ENCODE measurements at regions not wholly inside any gene's neighbourhood (a gene's known extent, or its start where the extent isn't known, plus 50 kb on each side); places are given as distances from the start of the nearest gene placed in this dataset.

DNA sequence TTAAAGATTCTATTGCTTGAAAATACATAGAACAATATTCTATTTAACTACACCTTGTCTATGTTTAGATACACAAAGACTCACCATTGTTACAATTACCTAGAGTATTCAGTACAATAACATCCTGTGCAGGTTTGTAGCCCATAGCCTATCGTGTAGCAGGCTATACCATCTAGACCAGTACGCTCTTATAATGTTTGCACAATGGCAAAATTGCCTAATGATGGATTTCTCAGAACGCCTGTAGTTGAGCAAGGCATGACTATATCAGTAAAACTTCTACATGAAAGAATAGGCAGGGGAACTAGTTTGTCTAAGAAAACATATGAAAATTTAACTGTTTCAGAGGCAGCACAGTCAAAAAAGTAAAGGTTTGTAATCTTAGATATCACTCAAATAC lies 375.9 kb downstream of the DAD1 start:
- Histone ChIP-seq H3K14ac (ENCODE audit: insufficient read length) (no peak overlapping the region), H3K23ac (ENCODE audit: insufficient read length) (no peak overlapping the region), H3K27me3 (replicated peaks in 1 of 4; ENCODE audit: control insufficient read depth in 3 of 4, extremely low read depth in 1 of 4, insufficient read depth in 3 of 4, low read length in 3 of 4) (no peaks in the 10 kb centered on the region), H3K4ac (replicated peaks; ENCODE audit: insufficient read length, low read depth, low read length) (no peak overlapping the region), H3K79me2 (ENCODE audit: control insufficient read depth in 1 of 2, insufficient read depth in 2 of 2, low read length in 2 of 2) (no peaks in the 10 kb centered on the region), H2AFZ (ENCODE audit: low read length) (no peak overlapping the region), H3K4me2 (ENCODE audit: insufficient read depth in 1 of 2, low read depth in 2 of 2, low read length in 2 of 2) (no peak overlapping the region), H4K91ac (replicated peaks; ENCODE audit: insufficient read length, low read length) (no peak overlapping the region), H3K56ac (replicated peaks; ENCODE audit: insufficient read length, low read depth, low read length) (no peak overlapping the region), H2BK12ac (ENCODE audit: low read depth, low read length) (no peak overlapping the region), H2BK15ac (ENCODE audit: low read length) (no peak overlapping the region), H3K23me2 (ENCODE audit: low read depth, low read length) (no peaks in the 10 kb centered on the region), H4K8ac (ENCODE audit: extremely low read depth, insufficient read depth, low read length) (no peak overlapping the region), H3K4me1 (replicated peaks in 1 of 4; ENCODE audit: control insufficient read depth in 3 of 4, insufficient read depth in 4 of 4, low read length in 3 of 4) (no peaks in the 10 kb centered on the region), H4K5ac (ENCODE audit: insufficient read length, low read depth, low read length) (no peak overlapping the region), H3K27ac (ENCODE audit: low read depth, low read length) (no peak overlapping the region), H3K79me1 (ENCODE audit: low read depth, low read length) (no peaks in the 10 kb centered on the region), H3K9me3 (ENCODE audit: insufficient read depth in 2 of 2, low read depth in 1 of 2, low read length in 1 of 2) (no peaks in the 10 kb centered on the region; a peak in 1 of 4 replicates), H3K4me3 (ENCODE audit: extremely low read depth in 1 of 4, insufficient read depth in 2 of 4, low read depth in 3 of 4, low read length in 4 of 4) (no peak overlapping the region), H2BK120ac (replicated peaks; ENCODE audit: low read depth, low read length) (no peak overlapping the region), H3K36me3 (ENCODE audit: control insufficient read depth in 2 of 4, insufficient read depth in 4 of 4, low read length in 3 of 4) (no peaks in the 10 kb centered on the region), H2BK5ac (ENCODE audit: low read depth, low read length) (no peak overlapping the region), H2AK5ac (ENCODE audit: low read depth, low read length) (no peak overlapping the region), H4K20me1 (replicated peaks in 1 of 2; ENCODE audit: control insufficient read depth in 1 of 2, insufficient read depth in 2 of 2, low read length in 2 of 2) (no peaks in the 10 kb centered on the region), H3K18ac (ENCODE audit: extremely low read depth, low read length) (no peak overlapping the region), H3K9ac (replicated peaks in 1 of 4; ENCODE audit: extremely low read depth in 1 of 4, low read depth in 3 of 4, low read length in 3 of 4) (no peak overlapping the region), H2BK20ac (ENCODE audit: low read length) (no peak overlapping the region)
- 87% methylated on average over 3 of the region's 3 CpGs; no CpG with 5 or more reads in 1 of the 2 experiments for WGBS, 2 experiments (ENCODE audit: extremely low coverage in 1 of 2, insufficient coverage in 1 of 2, insufficient read length in 1 of 2, insufficient replicate concordance in 2 of 2, low coverage in 1 of 2, low lambda C conversion rate in 2 of 2, missing lambda C conversion rate in 1 of 2)
- POLR2A ChIA-PET (ENCODE audit: partially characterized antibody), result no interaction called here
- CTCF ChIA-PET (ENCODE audit: partially characterized antibody), result interaction anchor here (1.2 kb wide), 1 partner anchor 12 kb away, joined by 5 read pairs; no protein-coding TSS in a partner anchor
- FAIRE-seq (no peak), DNase-seq (ENCODE audit: low read depth in 1 of 2, low spot score in 2 of 2) (no peak)
- TF ChIP-seq SRF (IDR thresholded peaks at IDR 0.05; ENCODE audit: low read depth, low read length), result no peak
- no peak for TF ChIP-seq EGR1 (IDR thresholded peaks at IDR 0.05; ENCODE audit: borderline replicate concordance, low read depth, low read length)
- no peak for TF ChIP-seq TBP (IDR thresholded peaks at IDR 0.05; ENCODE audit: low read depth, low read length)
- TF ChIP-seq POLR2A (IDR thresholded peaks at IDR 0.05; ENCODE audit: control extremely low read depth in 1 of 2, low read depth in 2 of 2, low read length in 2 of 2), result no peak
- TF ChIP-seq TEAD4 (IDR thresholded peaks at IDR 0.05; ENCODE audit: low read depth, low read length), result no peak
- no peak for TF ChIP-seq POLR2AphosphoS5 (IDR thresholded peaks at IDR 0.05; ENCODE audit: low read depth, low read length)
- no peak for TF ChIP-seq YY1 (IDR thresholded peaks at IDR 0.05; ENCODE audit: low read depth, low read length)
- TF ChIP-seq SAP30 (IDR thresholded peaks at IDR 0.05; ENCODE audit: insufficient read depth, insufficient replicate concordance, low read length), result no peak
- TF ChIP-seq CBX8 (IDR thresholded peaks at IDR 0.05; ENCODE audit: borderline replicate concordance, low read depth, low read length), result no peak
- TF ChIP-seq, protein P1, sequence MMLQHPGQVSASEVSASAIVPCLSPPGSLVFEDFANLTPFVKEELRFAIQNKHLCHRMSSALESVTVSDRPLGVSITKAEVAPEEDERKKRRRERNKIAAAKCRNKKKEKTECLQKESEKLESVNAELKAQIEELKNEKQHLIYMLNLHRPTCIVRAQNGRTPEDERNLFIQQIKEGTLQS (IDR thresholded peaks at IDR 0.05; ENCODE audit: insufficient read depth, low read depth, low read length), result no peak
- TF ChIP-seq BRCA1 (IDR thresholded peaks at IDR 0.05; ENCODE audit: low read depth, low read length), result no peak
- no peak for TF ChIP-seq RFX5 (IDR thresholded peaks at IDR 0.05; ENCODE audit: borderline replicate concordance, low read depth, low read length)
- TF ChIP-seq HDAC2 (IDR thresholded peaks at IDR 0.05; ENCODE audit: borderline replicate concordance in 1 of 2, low read depth in 2 of 2, low read length in 2 of 2), result no peak
- no peak for TF ChIP-seq TCF12 (IDR thresholded peaks at IDR 0.05; ENCODE audit: low read depth, low read length)
- no peak for TF ChIP-seq CREB1 (IDR thresholded peaks at IDR 0.05)
